Ovary (tissue), 3 donors: ENCODE measurements at regions not wholly inside any gene's neighbourhood (a gene's known extent, or its start where the extent isn't known, plus 50 kb on each side); places are given as distances from the start of the nearest gene placed in this dataset.

Experiments
- POLR2A ChIP-seq: fragments of 450-650 bp; IDR thresholded peaks from one replicate; pipeline ENCODE4 v1.6.1; 2017; ENCODE audit warnings: antibody characterized with exemption, mild to moderate bottlenecking, moderate library complexity
- TF ChIP-seq, protein P1 (sequence below), 3 donors: fragments of 450-650 bp in 2 of 3; fragments of 200-600 bp in 1 of 3; IDR thresholded peaks; one replicate each; pipeline versions ENCODE4 v1.5.1 to v1.8.0; 2016 to 2022; ENCODE audit warnings: antibody characterized with exemption in 3 of 3, mild to moderate bottlenecking in 1 of 3
- donor health status: DM: no; HTN: no; CAD: no.

DNA sequence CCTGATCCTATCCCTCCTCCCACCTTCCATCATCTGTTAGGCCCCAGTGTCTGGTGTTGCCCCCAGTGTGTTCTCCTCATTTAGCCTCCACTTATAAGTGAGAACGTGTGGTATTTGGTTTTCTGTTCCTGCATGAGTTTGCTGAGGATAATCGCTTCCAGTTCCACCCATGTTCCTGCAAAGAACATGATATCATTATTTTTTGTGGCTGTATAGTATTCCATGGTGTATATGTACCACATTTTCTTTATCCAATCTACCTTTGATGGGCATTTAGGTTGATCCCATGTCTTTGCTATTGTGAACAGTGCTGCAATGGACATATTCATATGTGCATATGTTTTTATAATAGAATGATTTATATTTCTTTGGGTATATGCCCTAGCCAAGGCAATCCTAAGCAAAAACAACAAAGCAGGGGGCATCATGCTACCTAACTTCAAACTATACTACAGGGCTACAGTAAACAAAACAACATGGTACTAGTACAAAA lies 142.9 kb downstream of the TNFSF18 start:
- TF ChIP-seq, protein P1, sequence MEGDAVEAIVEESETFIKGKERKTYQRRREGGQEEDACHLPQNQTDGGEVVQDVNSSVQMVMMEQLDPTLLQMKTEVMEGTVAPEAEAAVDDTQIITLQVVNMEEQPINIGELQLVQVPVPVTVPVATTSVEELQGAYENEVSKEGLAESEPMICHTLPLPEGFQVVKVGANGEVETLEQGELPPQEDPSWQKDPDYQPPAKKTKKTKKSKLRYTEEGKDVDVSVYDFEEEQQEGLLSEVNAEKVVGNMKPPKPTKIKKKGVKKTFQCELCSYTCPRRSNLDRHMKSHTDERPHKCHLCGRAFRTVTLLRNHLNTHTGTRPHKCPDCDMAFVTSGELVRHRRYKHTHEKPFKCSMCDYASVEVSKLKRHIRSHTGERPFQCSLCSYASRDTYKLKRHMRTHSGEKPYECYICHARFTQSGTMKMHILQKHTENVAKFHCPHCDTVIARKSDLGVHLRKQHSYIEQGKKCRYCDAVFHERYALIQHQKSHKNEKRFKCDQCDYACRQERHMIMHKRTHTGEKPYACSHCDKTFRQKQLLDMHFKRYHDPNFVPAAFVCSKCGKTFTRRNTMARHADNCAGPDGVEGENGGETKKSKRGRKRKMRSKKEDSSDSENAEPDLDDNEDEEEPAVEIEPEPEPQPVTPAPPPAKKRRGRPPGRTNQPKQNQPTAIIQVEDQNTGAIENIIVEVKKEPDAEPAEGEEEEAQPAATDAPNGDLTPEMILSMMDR (IDR thresholded peaks at IDR 0.05): no peak
- TF ChIP-seq POLR2A: no peak
